ENCODE measurements at regions not wholly inside any gene's neighbourhood (a gene's known extent, or its start where the extent isn't known, plus 50 kb on each side); places are given as distances from the start of the nearest gene placed in this dataset.

- TF ChIP-seq CTCF (IDR thresholded peaks at IDR 0.05) (no peak), POLR2A (IDR thresholded peaks at IDR 0.05) (no peak)
Measured at GRCh38 chr9:27660148-27660547, 86.9 kb upstream of the C9orf72 start.

All from lower leg skin (tissue), 3 donors.